NCI-H146 (cell line): ENCODE measurements at regions not wholly inside any gene's neighbourhood (a gene's known extent, or its start where the extent isn't known, plus 50 kb on each side); places are given as distances from the start of the nearest gene placed in this dataset.

Experiments
- DNase-seq: peaks from one replicate; lab custom pipeline; 2025; lab: John Stamatoyannopoulos, UW

DNA sequence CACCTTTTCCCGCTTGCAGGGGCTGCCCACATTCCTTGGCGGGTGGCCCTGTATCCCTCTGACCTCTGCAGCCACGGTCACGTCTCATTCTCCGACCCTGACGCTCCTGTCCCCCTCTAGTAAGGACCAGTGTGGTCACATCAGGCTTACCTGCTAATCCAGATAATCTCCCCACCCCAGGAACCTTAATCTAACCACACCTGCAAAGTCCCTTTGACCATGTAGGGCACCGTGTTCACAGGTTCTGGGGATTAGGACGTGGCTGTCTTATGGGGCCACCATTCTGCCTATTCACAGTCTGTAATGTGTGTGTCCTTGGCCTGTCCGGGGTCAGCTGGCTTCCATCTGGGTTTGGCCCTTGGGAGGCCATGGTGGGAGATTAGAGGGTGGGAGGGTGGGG is 368.9 kb downstream of the AACS start:
- no peak for DNase-seq

GRCh38 chr12:125434936-125435443 is 369.8 kb downstream of the AACS start:
- DNase-seq = no peak

DNA sequence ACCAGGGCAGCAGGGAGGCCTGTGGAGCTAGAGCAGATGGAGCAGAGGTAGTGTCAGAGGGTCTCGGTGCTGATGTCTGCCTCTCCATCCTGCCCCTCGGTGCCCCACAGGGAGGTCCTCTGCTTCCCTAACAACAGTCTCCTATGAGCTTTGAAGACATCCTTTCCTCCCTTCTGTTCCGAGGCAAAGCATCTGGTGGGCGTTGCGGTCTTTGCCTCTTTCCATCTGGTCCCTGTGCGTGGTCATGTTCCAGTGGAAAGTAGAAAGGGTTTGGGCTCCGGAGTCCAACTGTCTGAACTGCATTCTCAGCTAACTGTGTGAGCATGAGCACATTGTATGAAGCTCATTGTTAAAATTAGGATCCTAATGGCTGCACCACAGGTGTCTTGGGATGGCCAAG is 370.6 kb downstream of the AACS start:
- DNase-seq = no peak

- DNase-seq = no peak
Measured at GRCh38 chr12:125436686-125437085, 371.5 kb downstream of the AACS start.

DNA sequence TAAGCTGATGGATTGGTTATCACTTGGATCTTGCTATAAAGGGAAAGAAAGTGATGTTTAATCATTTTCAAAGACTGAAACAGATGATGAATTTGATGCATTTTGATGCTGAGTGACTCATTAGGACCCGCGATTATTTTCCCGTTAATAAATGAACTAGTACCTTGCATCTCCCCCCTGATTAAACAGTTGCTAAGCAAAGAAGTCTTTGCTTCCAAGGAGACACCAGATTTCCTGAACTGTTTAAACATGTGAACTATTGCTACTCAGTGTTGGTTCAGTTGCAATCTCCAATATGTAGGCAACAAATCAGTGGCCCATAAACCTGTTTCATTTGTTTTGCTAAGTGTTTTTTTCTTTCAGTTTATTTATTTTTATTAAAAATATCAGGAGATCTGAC is 375.2 kb downstream of the AACS start:
- DNase-seq = no peak

DNA sequence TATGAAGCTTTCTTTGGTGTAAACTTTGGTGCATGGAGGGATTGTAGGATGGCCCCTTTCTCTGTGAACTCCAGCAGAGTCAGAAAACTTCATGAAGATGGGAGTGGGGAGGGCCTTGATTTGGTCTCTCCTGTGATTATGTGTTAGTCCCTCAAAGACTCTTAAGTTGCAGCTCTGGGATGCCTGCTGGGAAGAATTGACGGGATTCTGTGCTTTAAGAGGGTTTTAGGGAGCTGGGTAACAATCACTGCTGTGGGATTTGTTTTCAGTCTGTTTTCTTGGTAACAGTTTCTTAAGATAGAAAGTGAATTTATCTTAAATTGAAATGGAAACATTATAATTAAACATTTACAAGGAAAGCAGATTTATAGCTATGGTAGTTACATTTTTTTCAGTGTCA is 378.1 kb downstream of the AACS start:
- DNase-seq = no peak

DNA sequence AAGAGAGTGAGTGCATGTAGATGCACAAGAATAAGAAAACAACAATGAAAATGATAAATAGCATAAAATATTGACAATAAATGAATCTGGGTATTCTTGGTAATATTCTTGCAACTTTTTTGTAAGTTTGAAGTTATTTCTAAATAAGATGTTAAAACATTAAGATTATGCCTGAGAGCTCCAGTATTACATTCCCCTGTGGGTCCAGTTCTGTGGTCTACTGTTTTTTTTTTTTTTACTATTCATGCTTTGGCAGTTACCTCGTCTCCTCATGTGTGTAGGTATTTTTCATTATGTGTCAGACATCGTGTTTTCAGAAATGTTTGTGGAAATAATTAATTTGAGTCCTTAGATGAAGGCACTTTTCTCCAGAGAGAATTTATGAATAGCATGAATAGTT is 386.2 kb downstream of the AACS start:
- DNase-seq = no peak

DNA sequence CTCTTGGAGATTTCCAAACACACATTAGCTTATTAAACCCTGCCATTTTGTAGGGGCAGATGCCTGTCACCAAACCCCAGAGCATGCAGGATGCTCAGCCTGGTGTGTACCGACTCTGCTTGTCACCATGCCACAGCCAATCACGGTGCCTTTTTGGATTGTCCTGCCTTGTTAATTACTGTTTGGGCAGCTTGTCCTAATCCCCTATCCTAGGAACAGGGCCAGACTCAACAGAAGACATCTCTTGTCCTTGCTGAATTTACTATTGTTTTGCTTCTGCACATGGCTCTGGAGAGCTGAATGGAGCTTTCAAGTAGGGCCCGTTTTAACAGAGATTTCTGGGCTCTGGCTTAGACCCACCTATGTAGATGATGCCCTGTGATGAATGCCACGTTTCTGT is 388.5 kb downstream of the AACS start:
- DNase-seq = no peak

DNA sequence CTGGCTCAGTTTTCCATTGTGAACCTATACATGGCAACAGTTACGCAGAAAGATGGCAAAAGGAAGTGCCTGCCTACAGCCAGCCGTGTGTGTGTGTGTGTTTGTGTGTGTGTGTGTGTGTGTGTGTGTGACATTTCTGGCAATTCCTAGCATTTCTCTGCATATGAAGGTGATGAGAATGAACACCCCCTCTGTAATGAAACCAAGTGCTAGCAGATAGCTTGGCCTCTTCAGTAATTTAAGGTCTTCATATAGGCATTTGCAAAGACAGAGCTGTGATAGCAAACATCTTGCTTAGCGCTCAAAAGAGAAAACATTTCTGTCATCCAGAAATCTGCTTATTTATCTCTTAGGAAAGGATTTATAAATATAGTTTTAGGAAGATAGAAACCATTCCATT is 389.1 kb downstream of the AACS start:
- no peak for DNase-seq

DNA sequence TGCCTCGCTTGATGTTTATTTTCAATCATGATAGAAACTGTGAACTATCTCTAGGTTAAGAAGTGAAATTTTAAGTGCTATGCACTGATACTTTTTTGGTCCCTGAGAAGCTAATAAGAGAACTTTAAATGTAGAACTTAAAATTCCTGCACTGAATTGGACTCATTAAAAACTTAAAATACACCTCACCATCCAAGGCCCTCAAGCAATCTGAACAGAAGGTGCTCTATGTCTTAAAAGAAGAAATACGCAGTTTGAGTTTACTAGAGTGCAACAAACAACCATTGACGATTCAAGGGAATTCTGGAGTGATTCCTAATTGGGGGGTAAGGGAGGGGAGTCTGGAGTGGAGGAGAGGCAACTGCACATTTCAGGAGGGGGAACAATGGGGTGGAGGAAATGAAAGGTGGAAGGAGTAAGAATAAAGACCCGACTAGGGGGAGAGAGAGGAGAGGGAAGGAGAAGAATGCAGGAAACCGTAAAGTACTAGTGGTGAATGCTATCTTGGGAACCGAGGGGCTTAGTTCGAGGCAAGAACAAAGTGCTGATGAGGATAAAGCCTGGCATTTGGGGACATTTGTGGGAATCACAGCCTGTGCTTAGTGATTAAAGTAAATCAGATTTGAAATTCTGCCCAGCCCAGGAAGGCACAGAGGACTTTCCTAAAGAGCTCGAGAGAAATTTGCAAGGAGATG is 389.7 kb downstream of the AACS start:
- no peak for DNase-seq

GRCh38 chr12:125455556-125455955 is 390.3 kb downstream of the AACS start:
- no peak for DNase-seq

DNA sequence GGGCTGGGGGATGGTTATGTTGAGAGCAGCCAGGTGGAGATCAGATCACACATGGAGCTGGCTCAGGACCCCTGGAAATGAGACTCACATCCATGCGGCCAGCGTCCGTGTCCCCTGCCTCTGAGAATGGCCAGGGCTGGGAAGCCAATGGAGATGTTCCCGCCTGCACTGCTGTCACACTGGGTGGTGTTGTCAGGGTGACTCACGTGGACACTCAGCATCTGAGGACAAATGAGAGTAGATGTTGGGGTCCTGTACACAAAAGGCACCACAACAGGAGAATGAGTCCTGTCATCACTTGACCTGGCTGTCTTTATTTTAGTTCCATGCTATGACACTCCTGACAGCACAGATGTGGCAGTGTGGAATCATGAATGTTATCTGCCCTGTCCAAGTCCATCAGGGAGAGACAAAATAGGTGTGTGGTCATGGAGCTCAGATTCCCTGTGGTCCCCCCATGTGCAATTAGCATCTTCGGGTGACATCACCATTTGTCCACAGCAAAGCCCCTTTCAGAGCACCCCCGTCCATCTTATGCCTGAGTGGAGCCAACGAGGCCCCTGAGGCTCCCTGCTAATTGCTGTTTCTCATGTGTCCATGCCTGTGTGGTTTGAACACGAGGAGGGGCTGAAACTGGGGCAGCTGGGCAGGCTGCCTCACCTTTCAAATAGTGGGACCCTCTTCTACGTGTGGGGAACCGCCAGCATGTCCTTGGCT is 393.5 kb downstream of the AACS start:
- no peak for DNase-seq

GRCh38 chr12:125461831-125462230 is 396.6 kb downstream of the AACS start:
- DNase-seq = no peak

- DNase-seq = no peak
Measured at GRCh38 chr12:125463386-125463785, 398.2 kb downstream of the AACS start.

DNA sequence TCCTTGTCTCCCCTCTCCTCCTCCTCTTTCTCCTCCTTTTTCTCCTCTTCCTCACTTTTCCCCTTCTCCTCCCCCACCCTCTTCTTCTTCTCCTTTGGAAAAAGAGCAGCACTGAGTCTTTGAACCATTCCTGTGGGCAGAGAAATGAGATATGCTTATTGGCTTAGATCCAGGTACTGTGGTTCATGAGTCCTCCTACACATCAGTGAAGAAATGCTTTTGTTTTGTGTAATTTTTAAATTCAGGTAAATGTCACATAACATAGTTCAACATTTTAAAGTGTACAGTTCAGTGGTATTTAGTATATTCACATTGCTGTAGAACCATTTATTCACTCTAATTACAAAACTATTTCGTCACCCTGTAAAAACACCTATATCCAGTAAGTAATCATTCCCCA is 402.1 kb downstream of the AACS start:
- no peak for DNase-seq

DNA sequence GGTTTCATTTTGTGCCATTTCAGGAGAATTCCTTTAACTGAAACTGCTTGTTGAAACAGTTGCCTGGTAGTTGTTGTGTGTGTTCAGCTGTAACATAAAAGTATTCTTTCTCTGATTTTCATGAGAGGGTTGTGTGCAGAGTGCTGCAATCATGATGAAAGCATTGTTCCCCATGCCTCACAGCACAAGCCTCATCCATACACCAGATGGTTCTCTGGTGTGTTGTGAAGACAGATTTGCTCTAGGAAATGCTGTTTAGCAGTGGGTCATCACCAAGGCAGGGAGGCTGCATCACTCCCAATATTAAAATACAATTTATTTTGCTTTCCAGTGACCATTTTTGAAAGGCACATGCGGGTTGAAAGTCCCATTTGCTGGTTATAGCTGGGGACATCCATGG is 404.4 kb downstream of the AACS start:
- no peak for DNase-seq

GRCh38 chr12:125470838-125471783 is 405.9 kb downstream of the AACS start:
- DNase-seq = no peak

GRCh38 chr12:125473501-125473900 is 408.3 kb downstream of the AACS start:
- no peak for DNase-seq

DNA sequence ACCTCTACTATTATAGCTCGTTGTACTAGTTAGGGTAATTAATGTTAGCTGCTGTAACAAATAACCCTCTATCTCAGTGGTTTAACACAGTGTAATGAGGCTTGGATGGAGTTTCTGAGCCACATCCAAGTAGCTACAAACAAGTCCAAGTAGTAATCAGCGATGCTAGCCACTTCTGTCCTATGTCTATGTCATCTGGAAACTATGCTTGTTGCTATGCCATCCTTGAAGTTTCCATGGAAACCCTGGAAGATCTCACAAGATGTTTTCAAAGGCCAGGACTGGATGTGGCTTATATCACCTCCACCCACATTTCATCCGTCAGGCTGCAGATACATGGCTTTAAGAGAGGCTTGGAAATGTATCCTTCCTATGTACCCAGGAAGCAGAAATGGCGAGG is 422.1 kb downstream of the AACS start:
- no peak for DNase-seq

- no peak for DNase-seq
Measured at GRCh38 chr12:125491553-125491952, 426.3 kb downstream of the AACS start.

DNA sequence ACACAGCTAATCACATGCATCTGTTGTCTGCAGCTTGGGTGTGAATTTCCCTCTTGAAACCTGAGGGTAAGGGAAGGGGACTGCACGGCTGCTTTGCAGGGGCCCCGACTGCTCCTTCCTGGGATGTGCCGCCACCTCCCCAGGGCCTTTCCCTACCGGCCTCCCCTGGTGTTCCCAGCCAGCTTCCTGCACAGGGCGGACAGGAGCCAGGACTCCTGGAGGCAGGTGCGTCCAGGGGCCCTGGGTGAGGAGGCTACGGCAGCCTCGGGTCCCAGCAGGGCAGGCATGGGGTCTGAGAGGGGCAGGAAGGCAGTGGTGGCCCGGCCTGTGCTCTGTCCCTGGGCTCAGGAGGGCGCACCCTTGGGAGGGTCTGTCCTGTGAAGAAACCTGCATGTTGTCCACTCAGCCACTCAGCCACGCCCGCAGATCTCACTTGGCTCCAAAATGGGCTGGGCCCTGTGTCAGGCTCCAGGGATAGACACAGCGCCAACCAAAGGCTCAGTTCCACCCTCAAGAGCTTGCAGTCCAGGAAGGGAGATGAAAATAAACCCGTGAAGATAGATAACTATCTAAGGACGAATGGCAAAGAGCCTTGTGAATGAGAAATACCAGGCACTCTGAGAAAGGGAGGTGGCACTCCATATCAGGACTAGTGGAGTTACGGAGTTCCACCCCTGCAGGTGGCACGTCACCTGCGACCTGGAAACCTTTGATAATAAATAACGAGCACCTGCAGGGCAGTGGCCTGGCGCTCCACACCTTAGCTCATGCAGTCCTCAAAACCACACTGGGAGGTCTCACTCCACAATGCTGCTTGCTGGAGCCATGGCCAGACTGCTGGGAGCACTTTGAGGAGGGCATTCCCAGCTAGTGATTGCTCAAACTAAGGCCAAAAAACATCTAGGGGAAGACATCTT is 427.4 kb downstream of the AACS start:
- no peak for DNase-seq
